SK-N-SH treated with all-trans-retinoic acid at 6 μM for 48 hours (cell line): ENCODE measurements at regions not wholly inside any gene's neighbourhood (a gene's known extent, or its start where the extent isn't known, plus 50 kb on each side); places are given as distances from the start of the nearest gene placed in this dataset.

Experiments used
- ATAC-seq: fragments of 200-7000 bp; cut with Tn5 transposase; 3 replicates; pipeline ENCODE4 v1.9.1; 2020; ENCODE audit warnings: mild to moderate bottlenecking, moderate library complexity
- ARNTL ChIP-seq: fragments of 450-650 bp; formaldehyde crosslinking; IDR thresholded peaks from 2 replicates; pipeline ENCODE4 v1.5.0; 2020; ENCODE audit warnings: low read depth, mild to moderate bottlenecking, moderate library complexity, borderline replicate concordance
- BACH2 ChIP-seq: fragments of 250-450 bp; sonication (Bioruptor Pico); IDR thresholded peaks from 2 replicates; pipeline ENCODE4 v1.9.0; 2021; ENCODE audit warnings: mild to moderate bottlenecking, borderline replicate concordance
- CREB5 ChIP-seq: fragments of 250-450 bp; sonication (Bioruptor Pico); IDR thresholded peaks from 2 replicates; pipeline ENCODE4 v1.5.1; 2020; ENCODE audit warnings: low read depth, mild to moderate bottlenecking, moderate library complexity
- CSDC2 ChIP-seq: fragments of 250-450 bp; sonication (Bioruptor Pico); IDR thresholded peaks from 2 replicates; pipeline ENCODE4 v1.5.0; 2020; ENCODE audit warnings: mild to moderate bottlenecking, moderate library complexity
- CSRNP3 ChIP-seq: fragments of 250-450 bp; sonication (Bioruptor Pico); IDR thresholded peaks from 2 replicates; pipeline ENCODE4 v1.5.1; 2021; ENCODE audit warnings: mild to moderate bottlenecking, moderate library complexity
- GLIS3 ChIP-seq: fragments of 250-450 bp; sonication (Bioruptor Pico); IDR thresholded peaks from 2 replicates; pipeline ENCODE4 v1.5.0; 2020; ENCODE audit warnings: mild to moderate bottlenecking, moderate library complexity
- ISL1 ChIP-seq: fragments of 250-450 bp; sonication (Bioruptor Pico); IDR thresholded peaks from 2 replicates; pipeline ENCODE4 v2.1.2; 2022; ENCODE audit warnings: mild to moderate bottlenecking, moderate library complexity
- OSR1 ChIP-seq: fragments of 250-450 bp; sonication (Bioruptor Pico); IDR thresholded peaks from 2 replicates; pipeline ENCODE4 v1.8.0; 2022; ENCODE audit warnings: moderate library complexity, mild to moderate bottlenecking, inconsistent platforms
- PATZ1 ChIP-seq: fragments of 250-450 bp; sonication (Bioruptor Pico); IDR thresholded peaks from 2 replicates; pipeline ENCODE4 v1.8.0; 2020; ENCODE audit warnings: mild to moderate bottlenecking, moderate library complexity, borderline replicate concordance
- POU6F1 ChIP-seq: fragments of 250-450 bp; sonication (Bioruptor Pico); IDR thresholded peaks from 2 replicates; pipeline ENCODE4 v1.8.0; 2021; ENCODE audit warnings: low read depth, mild to moderate bottlenecking, moderate library complexity, borderline replicate concordance
- PPARA ChIP-seq: fragments of 250-450 bp; sonication (Bioruptor Pico); IDR thresholded peaks from 2 replicates; pipeline ENCODE4 v1.5.0; 2020; ENCODE audit warnings: mild to moderate bottlenecking, borderline replicate concordance
- RARB ChIP-seq: fragments of 250-450 bp; sonication (Bioruptor Pico); IDR thresholded peaks from 2 replicates; pipeline ENCODE4 v1.8.0; 2021; ENCODE audit warnings: mild to moderate bottlenecking, moderate library complexity
- TCF4 ChIP-seq: fragments of 250-450 bp; sonication (Bioruptor Pico); IDR thresholded peaks from 2 replicates; pipeline ENCODE4 v1.8.0; 2021; ENCODE audit warnings: mild to moderate bottlenecking, moderate library complexity, borderline replicate concordance
- TOX ChIP-seq: fragments of 250-450 bp; sonication (Bioruptor Pico); IDR thresholded peaks from 2 replicates; pipeline ENCODE4 v1.8.0; 2021; ENCODE audit warnings: mild to moderate bottlenecking, moderate library complexity, borderline replicate concordance
- TSHZ2 ChIP-seq: fragments of 250-450 bp; sonication (Bioruptor Pico); IDR thresholded peaks from 2 replicates; pipeline ENCODE4 v1.5.0; 2020; ENCODE audit warnings: mild to moderate bottlenecking, moderate library complexity
- ZC3H10 ChIP-seq: fragments of 250-450 bp; sonication (Bioruptor Pico); IDR thresholded peaks from 2 replicates; pipeline ENCODE4 v1.5.1; 2021; ENCODE audit warnings: mild to moderate bottlenecking, moderate library complexity
- ZFP3 ChIP-seq: fragments of 250-450 bp; sonication (Bioruptor Pico); IDR thresholded peaks from 2 replicates; pipeline ENCODE4 v1.5.0; 2020; ENCODE audit warnings: mild to moderate bottlenecking, moderate library complexity
- ZNF70 ChIP-seq: fragments of 450-650 bp; formaldehyde crosslinking; IDR thresholded peaks from 2 replicates; pipeline ENCODE4 v1.5.0; 2020; ENCODE audit warnings: mild to moderate bottlenecking, moderate library complexity
- ZNF8 ChIP-seq: fragments of 450-650 bp; formaldehyde crosslinking; IDR thresholded peaks from 2 replicates; pipeline ENCODE4 v1.5.0; 2020; ENCODE audit warnings: mild to moderate bottlenecking, moderate library complexity

GRCh38 chr20:58064411-58065010 lies 163.9 kb downstream of the ANKRD60 start (continued):
- no peak for TF ChIP-seq CSRNP3 (CRISPR knock-in tag)

- no peak for ATAC-seq
- no peak for TF ChIP-seq RARB (CRISPR knock-in tag)
- TF ChIP-seq ZC3H10 (CRISPR knock-in tag) = no peak
- TF ChIP-seq TCF4 = no peak
- TF ChIP-seq ISL1 (CRISPR knock-in tag) = no peak
- no peak for TF ChIP-seq POU6F1
- no peak for TF ChIP-seq ZFP3
- no peak for TF ChIP-seq OSR1 (CRISPR knock-in tag)
- TF ChIP-seq CREB5 = no peak
- no peak for TF ChIP-seq GLIS3 (CRISPR knock-in tag)
- no peak for TF ChIP-seq TOX
- no peak for TF ChIP-seq CSDC2 (CRISPR knock-in tag)
- no peak for TF ChIP-seq PPARA (CRISPR knock-in tag)
- TF ChIP-seq TSHZ2 = no peak
- no peak for TF ChIP-seq BACH2
- TF ChIP-seq ARNTL = no peak
- no peak for TF ChIP-seq ZNF70 (CRISPR knock-in tag)
- no peak for TF ChIP-seq CSRNP3 (CRISPR knock-in tag)
- TF ChIP-seq, all 23 proteins: peak for 0
These were observed 169.3 kb downstream of the ANKRD60 start for GRCh38 chr20:58059260-58059544.

GRCh38 chr20:58058421-58059259 lies 169.8 kb downstream of the ANKRD60 start:
- no peak for ATAC-seq
- TF ChIP-seq PATZ1 (CRISPR knock-in tag) = no peak
- no peak for TF ChIP-seq BACH2
- TF ChIP-seq CSRNP3 (CRISPR knock-in tag) = no peak
- TF ChIP-seq ZNF8 (CRISPR knock-in tag) = no peak
- no peak for TF ChIP-seq PPARA (CRISPR knock-in tag)
- TF ChIP-seq ZC3H10 (CRISPR knock-in tag) = no peak
